ENCODE measurements at regions not wholly inside any gene's neighbourhood (a gene's known extent, or its start where the extent isn't known, plus 50 kb on each side); places are given as distances from the start of the nearest gene placed in this dataset.

GRCh38 chr4:7120341-7120740 lies 52.5 kb upstream of the GRPEL1 start:
- TF ChIP-seq, protein P1, sequence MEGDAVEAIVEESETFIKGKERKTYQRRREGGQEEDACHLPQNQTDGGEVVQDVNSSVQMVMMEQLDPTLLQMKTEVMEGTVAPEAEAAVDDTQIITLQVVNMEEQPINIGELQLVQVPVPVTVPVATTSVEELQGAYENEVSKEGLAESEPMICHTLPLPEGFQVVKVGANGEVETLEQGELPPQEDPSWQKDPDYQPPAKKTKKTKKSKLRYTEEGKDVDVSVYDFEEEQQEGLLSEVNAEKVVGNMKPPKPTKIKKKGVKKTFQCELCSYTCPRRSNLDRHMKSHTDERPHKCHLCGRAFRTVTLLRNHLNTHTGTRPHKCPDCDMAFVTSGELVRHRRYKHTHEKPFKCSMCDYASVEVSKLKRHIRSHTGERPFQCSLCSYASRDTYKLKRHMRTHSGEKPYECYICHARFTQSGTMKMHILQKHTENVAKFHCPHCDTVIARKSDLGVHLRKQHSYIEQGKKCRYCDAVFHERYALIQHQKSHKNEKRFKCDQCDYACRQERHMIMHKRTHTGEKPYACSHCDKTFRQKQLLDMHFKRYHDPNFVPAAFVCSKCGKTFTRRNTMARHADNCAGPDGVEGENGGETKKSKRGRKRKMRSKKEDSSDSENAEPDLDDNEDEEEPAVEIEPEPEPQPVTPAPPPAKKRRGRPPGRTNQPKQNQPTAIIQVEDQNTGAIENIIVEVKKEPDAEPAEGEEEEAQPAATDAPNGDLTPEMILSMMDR (IDR thresholded peaks at IDR 0.05; ENCODE audit: low read depth, low read length), result no peak
- TF ChIP-seq POLR2A (IDR thresholded peaks at IDR 0.05; ENCODE audit: extremely low read depth, insufficient read length) (no peak), MYC (IDR thresholded peaks at IDR 0.05; ENCODE audit: low read depth, low read length) (no peak)
- TF ChIP-seq, protein P2, sequence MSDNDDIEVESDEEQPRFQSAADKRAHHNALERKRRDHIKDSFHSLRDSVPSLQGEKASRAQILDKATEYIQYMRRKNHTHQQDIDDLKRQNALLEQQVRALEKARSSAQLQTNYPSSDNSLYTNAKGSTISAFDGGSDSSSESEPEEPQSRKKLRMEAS (IDR thresholded peaks at IDR 0.05; ENCODE audit: low read depth, low read length), result no peak

All from NB4 (cell line).